Right lobe of liver (tissue), 4 donors: ENCODE measurements at regions not wholly inside any gene's neighbourhood (a gene's known extent, or its start where the extent isn't known, plus 50 kb on each side); places are given as distances from the start of the nearest gene placed in this dataset.

Source experiments
- CTCF ChIP-seq, 4 donors: fragments of 200-600 bp in 3 of 4; fragments of 450-650 bp in 1 of 4; IDR thresholded peaks; one replicate each; pipeline versions ENCODE4 v1.5.1 to v1.8.0; 2016 to 2022; ENCODE audit warnings: antibody characterized with exemption in 4 of 4, mild to moderate bottlenecking in 2 of 4
- POLR2A ChIP-seq: fragments of 450-650 bp; IDR thresholded peaks from one replicate; pipeline ENCODE4 v1.6.1; 2017; ENCODE audit warnings: antibody characterized with exemption, mild to moderate bottlenecking
- donor health status: DM: no; HTN: no; CAD: no.
- donor health status: DM: no; HTN: no; CAD: no.
- donor health status: DM: no; HTN: yes; CAD: no.

- no peak for TF ChIP-seq POLR2A
- TF ChIP-seq CTCF (IDR thresholded peaks at IDR 0.05), result peak; percentile 81 to 87 (median 84)
Measured at GRCh38 chr1:91166106-91166712, 144.4 kb upstream of the ZNF644 start.
